WI38 (cell line): ENCODE measurements at regions not wholly inside any gene's neighbourhood (a gene's known extent, or its start where the extent isn't known, plus 50 kb on each side); places are given as distances from the start of the nearest gene placed in this dataset.

ENCODE experiments used
- H3K4me3 ChIP-seq: 2 replicates; pipeline ENCODE4 v1.5.1; 2011; ENCODE audit warnings: low read depth, mild to moderate bottlenecking, control low read depth, low read length
- TF ChIP-seq, protein P1 (sequence below): IDR thresholded peaks from 2 replicates; pipeline ENCODE4 v1.5.1; 2012; ENCODE audit warnings: low read depth, mild to moderate bottlenecking, control low read depth, low read length

DNA sequence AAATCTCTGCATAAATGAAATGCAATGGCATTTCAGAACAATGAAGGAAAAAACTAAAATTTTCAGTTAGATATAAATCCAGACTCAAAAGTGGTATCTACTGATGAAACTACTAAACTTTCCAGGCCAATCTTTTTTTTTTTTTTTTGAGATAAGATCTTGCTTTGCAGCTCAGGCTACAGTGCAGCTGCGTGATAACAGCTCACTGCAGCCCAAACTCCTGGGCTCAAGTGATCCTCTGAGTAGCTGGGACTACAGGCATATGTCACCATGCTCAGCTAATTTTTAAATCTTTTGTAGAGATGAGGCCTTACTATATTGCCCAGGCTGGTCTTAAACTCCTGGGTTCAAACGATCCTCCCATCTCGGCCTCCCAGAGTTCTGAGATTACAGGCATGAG lies 1228.2 kb upstream of the ADGRL3 start:
- TF ChIP-seq, protein P1, sequence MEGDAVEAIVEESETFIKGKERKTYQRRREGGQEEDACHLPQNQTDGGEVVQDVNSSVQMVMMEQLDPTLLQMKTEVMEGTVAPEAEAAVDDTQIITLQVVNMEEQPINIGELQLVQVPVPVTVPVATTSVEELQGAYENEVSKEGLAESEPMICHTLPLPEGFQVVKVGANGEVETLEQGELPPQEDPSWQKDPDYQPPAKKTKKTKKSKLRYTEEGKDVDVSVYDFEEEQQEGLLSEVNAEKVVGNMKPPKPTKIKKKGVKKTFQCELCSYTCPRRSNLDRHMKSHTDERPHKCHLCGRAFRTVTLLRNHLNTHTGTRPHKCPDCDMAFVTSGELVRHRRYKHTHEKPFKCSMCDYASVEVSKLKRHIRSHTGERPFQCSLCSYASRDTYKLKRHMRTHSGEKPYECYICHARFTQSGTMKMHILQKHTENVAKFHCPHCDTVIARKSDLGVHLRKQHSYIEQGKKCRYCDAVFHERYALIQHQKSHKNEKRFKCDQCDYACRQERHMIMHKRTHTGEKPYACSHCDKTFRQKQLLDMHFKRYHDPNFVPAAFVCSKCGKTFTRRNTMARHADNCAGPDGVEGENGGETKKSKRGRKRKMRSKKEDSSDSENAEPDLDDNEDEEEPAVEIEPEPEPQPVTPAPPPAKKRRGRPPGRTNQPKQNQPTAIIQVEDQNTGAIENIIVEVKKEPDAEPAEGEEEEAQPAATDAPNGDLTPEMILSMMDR: no peak
- no peak overlapping the region for H3K4me3 ChIP-seq

DNA sequence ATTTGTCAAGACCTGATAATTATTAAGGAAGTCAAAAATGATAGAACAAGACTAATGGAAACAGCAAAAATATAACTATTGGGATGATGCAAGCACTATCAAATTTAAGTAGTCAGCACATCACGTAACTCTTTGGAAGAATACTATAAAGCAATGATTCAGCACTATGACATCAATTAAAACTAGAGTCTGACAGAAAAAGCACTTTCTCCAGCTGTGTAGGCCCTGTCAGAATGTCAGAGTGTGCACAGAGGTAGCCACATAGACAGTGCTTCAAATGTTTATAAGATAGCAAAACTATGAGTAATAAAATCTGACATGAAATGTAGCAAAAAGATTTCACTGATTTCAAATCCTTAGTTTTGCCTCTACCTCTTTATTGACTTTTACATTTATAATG lies 1226.6 kb upstream of the ADGRL3 start:
- no peak overlapping the region for H3K4me3 ChIP-seq
- TF ChIP-seq, protein P1: no peak

DNA sequence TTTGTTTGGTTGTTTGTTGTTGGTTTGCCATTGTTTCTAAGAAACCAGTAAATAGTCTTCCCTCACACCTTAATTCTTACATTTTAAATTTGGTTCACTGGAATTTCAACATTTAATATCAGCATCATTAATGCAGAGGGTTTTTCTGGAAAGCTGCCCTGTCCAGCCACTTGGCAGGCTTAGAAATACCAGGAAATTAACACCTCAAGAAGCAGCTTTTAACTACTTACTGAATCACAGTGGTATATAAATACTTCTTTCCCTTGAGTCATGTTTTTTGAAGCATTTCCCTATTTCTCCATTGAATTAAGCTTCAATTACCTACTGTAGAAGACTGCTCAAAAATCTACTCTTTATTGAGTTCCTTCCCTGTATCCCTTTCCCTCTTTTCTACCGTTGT lies 1221.1 kb upstream of the ADGRL3 start:
- TF ChIP-seq, protein P1: no peak
- no peak overlapping the region for H3K4me3 ChIP-seq

DNA sequence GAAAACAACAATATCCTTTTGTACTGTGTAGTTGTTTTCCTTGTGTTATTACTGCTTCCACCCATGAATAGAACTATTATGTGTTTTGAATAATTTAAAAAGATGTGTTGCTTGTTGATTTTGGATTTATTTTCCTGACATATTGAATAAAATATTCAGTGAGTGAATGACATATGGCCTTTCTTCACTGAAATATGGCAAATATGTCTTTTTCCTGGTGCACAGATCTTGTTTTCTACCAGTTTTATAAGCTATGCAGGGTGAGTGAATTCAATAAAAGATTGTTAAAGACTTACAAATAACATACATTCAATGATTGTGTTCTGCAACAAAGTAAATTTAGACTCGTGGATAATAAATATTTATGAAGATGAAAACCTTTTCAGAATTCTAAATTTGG lies 1216.3 kb upstream of the ADGRL3 start:
- H3K4me3 ChIP-seq: no peak overlapping the region
- TF ChIP-seq, protein P1: no peak

DNA sequence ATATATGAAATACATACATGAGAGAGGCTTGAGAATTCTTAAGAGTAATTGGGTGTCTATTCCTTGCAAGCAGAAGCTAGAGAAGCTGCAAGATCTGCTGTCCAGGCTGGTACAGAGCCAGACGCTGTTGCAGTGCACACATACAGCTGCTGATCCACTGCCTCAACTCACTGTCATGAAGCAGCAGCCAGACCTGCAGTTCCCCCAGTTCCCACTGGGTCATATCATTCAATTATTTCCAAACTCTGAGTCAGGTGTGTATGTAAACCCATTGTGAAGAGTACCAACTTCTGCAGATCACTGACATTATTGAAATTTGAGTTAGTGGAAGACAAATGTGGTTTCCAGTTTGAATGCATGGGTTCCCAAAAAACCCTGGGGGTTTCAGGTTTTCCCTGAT lies 1212.8 kb upstream of the ADGRL3 start:
- TF ChIP-seq, protein P1: no peak
- H3K4me3 ChIP-seq: no peak overlapping the region

DNA sequence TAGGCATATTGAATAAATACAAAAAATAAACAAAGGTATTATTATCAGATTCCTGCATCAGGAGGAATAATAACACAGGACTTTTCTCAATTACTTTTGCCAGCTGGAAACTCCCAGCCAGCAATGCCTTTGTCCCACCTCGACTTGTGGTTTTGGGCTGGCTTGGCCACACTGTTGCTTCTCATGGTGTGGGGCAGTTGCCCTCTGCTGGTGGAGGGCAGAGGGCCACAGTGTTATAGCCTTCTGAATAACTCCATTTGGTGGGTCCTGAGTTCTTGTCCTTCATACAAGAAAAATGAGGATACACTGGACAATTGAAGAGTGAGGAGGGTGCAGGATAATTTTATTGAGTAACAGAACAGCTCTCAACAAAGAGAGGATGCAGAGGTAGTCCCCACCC lies 1206.0 kb upstream of the ADGRL3 start:
- TF ChIP-seq, protein P1: no peak
- no peak overlapping the region for H3K4me3 ChIP-seq

DNA sequence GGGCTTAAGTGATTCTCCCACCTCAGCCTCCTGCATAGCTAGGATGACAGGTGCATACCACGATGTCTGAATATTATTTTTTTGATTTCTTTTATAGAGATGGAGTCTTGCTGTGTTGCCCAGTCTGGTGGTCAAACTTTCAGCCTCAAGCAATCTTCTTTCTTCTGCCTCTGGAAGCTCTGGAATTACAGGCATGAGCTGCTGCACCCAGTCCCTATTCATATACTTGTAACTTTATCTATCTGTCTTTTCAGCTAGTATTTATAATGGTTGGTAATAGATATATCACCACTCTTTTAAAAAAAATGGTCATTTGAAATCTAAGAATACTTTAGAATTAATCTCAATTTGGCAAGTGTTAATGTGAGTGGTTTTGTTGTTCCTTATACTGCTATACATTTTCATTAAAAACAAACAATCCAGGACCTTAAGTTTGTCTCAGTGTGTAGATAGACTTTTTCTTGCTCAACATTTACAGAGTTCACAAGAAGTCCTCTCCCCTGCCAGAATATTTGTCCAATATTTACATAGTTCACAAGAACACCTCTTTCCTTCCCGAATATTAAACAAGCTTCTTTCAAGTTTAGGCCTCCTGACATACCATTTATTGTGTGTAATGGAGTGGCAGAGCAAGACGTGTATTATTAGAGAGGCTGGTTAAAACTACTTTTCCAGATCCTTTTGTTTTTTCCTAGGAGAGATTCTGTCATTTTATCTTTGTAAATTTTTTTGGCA lies 1197.4 kb upstream of the ADGRL3 start:
- no peak overlapping the region for H3K4me3 ChIP-seq
- TF ChIP-seq, protein P1: no peak
